ENCODE measurements at regions not wholly inside any gene's neighbourhood (a gene's known extent, or its start where the extent isn't known, plus 50 kb on each side); places are given as distances from the start of the nearest gene placed in this dataset.

- H3K27ac ChIP-seq (ENCODE audit: low read length): no peak overlapping the region
- H3K36me3 ChIP-seq (ENCODE audit: insufficient read depth, low read length): no peaks in the 10 kb centered on the region
- H3K9me3 ChIP-seq (ENCODE audit: low read length): no peaks in the 10 kb centered on the region
- no peak for TF ChIP-seq EZH2 (IDR thresholded peaks at IDR 0.05; ENCODE audit: borderline replicate concordance, insufficient read depth, low read length, poor library complexity, severe bottlenecking)
- TF ChIP-seq TAF1 (IDR thresholded peaks at IDR 0.05; ENCODE audit: low read depth): no peak
- no peak for TF ChIP-seq MXI1 (conservative IDR thresholded peaks at IDR 0.05; ENCODE audit: poor library complexity, severe bottlenecking)
- TF ChIP-seq SMC3 (conservative IDR thresholded peaks at IDR 0.05; ENCODE audit: poor library complexity): no peak
- TF ChIP-seq, protein P1, sequence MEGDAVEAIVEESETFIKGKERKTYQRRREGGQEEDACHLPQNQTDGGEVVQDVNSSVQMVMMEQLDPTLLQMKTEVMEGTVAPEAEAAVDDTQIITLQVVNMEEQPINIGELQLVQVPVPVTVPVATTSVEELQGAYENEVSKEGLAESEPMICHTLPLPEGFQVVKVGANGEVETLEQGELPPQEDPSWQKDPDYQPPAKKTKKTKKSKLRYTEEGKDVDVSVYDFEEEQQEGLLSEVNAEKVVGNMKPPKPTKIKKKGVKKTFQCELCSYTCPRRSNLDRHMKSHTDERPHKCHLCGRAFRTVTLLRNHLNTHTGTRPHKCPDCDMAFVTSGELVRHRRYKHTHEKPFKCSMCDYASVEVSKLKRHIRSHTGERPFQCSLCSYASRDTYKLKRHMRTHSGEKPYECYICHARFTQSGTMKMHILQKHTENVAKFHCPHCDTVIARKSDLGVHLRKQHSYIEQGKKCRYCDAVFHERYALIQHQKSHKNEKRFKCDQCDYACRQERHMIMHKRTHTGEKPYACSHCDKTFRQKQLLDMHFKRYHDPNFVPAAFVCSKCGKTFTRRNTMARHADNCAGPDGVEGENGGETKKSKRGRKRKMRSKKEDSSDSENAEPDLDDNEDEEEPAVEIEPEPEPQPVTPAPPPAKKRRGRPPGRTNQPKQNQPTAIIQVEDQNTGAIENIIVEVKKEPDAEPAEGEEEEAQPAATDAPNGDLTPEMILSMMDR (IDR thresholded peaks at IDR 0.05; ENCODE audit: poor library complexity, severe bottlenecking): no peak
- no peak for TF ChIP-seq RAD21 (conservative IDR thresholded peaks at IDR 0.05)
- no peak for TF ChIP-seq EP300 (conservative IDR thresholded peaks at IDR 0.05; ENCODE audit: poor library complexity, severe bottlenecking)
- no peak for TF ChIP-seq POLR2AphosphoS5 (IDR thresholded peaks at IDR 0.05)
- TF ChIP-seq, protein P2, sequence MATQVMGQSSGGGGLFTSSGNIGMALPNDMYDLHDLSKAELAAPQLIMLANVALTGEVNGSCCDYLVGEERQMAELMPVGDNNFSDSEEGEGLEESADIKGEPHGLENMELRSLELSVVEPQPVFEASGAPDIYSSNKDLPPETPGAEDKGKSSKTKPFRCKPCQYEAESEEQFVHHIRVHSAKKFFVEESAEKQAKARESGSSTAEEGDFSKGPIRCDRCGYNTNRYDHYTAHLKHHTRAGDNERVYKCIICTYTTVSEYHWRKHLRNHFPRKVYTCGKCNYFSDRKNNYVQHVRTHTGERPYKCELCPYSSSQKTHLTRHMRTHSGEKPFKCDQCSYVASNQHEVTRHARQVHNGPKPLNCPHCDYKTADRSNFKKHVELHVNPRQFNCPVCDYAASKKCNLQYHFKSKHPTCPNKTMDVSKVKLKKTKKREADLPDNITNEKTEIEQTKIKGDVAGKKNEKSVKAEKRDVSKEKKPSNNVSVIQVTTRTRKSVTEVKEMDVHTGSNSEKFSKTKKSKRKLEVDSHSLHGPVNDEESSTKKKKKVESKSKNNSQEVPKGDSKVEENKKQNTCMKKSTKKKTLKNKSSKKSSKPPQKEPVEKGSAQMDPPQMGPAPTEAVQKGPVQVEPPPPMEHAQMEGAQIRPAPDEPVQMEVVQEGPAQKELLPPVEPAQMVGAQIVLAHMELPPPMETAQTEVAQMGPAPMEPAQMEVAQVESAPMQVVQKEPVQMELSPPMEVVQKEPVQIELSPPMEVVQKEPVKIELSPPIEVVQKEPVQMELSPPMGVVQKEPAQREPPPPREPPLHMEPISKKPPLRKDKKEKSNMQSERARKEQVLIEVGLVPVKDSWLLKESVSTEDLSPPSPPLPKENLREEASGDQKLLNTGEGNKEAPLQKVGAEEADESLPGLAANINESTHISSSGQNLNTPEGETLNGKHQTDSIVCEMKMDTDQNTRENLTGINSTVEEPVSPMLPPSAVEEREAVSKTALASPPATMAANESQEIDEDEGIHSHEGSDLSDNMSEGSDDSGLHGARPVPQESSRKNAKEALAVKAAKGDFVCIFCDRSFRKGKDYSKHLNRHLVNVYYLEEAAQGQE (IDR thresholded peaks at IDR 0.05; ENCODE audit: borderline replicate concordance): no peak
- H2AFZ ChIP-seq (ENCODE audit: low read depth, low read length): no peak overlapping the region
- no peak overlapping the region for H3K4me3 ChIP-seq (ENCODE audit: low read length)
- H3K27me3 ChIP-seq (ENCODE audit: insufficient read depth, low read depth, low read length): no peaks in the 10 kb centered on the region
- no peak overlapping the region for H3K4me2 ChIP-seq (ENCODE audit: low read length)
- no peaks in the 10 kb centered on the region for H3K79me2 ChIP-seq (replicated peaks; ENCODE audit: insufficient read depth, low read length)
- H3K9me2 ChIP-seq (ENCODE audit: insufficient read depth, low read length): no peaks in the 10 kb centered on the region
- no peaks in the 10 kb centered on the region for H4K20me1 ChIP-seq (ENCODE audit: insufficient read depth)
- H3F3A ChIP-seq (ENCODE audit: insufficient read depth, low read length, poor library complexity, severe bottlenecking): peaks cover 6% of the 10 kb centered on the region
- H3K9ac ChIP-seq (ENCODE audit: low read length): no peak overlapping the region
These were observed 694.9 kb downstream of the NTRK3 start for GRCh38 chr15:87561641-87562040.

- Histone ChIP-seq H3K4me3 (ENCODE audit: low read length) (no peak overlapping the region), H2AFZ (ENCODE audit: low read depth, low read length) (no peak overlapping the region), H3K9me3 (ENCODE audit: low read length) (no peaks in the 10 kb centered on the region), H3K36me3 (ENCODE audit: insufficient read depth, low read length) (no peaks in the 10 kb centered on the region), H3K9ac (ENCODE audit: low read length) (no peak overlapping the region), H3K4me2 (ENCODE audit: low read length) (no peak overlapping the region), H3F3A (ENCODE audit: insufficient read depth, low read length, poor library complexity, severe bottlenecking) (peaks cover under 1% of the 10 kb centered on the region), H3K27me3 (ENCODE audit: insufficient read depth, low read depth, low read length) (no peaks in the 10 kb centered on the region), H3K27ac (ENCODE audit: low read length) (no peak overlapping the region), H4K20me1 (ENCODE audit: insufficient read depth) (no peaks in the 10 kb centered on the region), H3K79me2 (replicated peaks; ENCODE audit: insufficient read depth, low read length) (no peaks in the 10 kb centered on the region), H3K9me2 (ENCODE audit: insufficient read depth, low read length) (no peaks in the 10 kb centered on the region)
- TF ChIP-seq, protein P2 (IDR thresholded peaks at IDR 0.05; ENCODE audit: borderline replicate concordance): no peak
- TF ChIP-seq, protein P1 (IDR thresholded peaks at IDR 0.05; ENCODE audit: poor library complexity, severe bottlenecking): no peak
- TF ChIP-seq MXI1 (conservative IDR thresholded peaks at IDR 0.05; ENCODE audit: poor library complexity, severe bottlenecking) (no peak), TAF1 (IDR thresholded peaks at IDR 0.05; ENCODE audit: low read depth) (no peak), EP300 (conservative IDR thresholded peaks at IDR 0.05; ENCODE audit: poor library complexity, severe bottlenecking) (no peak), POLR2AphosphoS5 (IDR thresholded peaks at IDR 0.05) (no peak), EZH2 (IDR thresholded peaks at IDR 0.05; ENCODE audit: borderline replicate concordance, insufficient read depth, low read length, poor library complexity, severe bottlenecking) (no peak), SMC3 (conservative IDR thresholded peaks at IDR 0.05; ENCODE audit: poor library complexity) (no peak), RAD21 (conservative IDR thresholded peaks at IDR 0.05) (no peak)
These were observed 698.7 kb downstream of the NTRK3 start for GRCh38 chr15:87557881-87558280.

All from neural cell (in vitro differentiated cells).